ENCODE measurements at regions not wholly inside any gene's neighbourhood (a gene's known extent, or its start where the extent isn't known, plus 50 kb on each side); places are given as distances from the start of the nearest gene placed in this dataset.

DNA sequence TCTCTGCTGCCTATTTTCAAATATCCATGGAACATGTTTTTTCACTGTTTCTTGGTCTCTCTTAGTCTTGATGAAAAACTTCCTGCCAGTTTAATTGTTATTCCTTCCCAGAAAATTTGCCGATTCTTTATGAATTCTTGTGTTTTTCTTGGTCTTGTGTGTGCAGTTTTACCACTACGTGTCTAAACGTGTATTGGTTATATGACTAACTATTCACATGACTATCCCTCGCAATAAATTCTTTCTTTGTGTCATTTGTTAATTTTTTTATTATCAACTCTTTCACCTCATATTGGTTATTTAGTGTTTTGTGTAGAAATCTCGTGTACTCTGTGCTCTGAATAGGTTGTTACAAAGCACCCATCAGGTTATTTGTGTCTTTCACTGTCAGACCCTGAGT lies 315.4 kb downstream of the HAO1 start:
- TF ChIP-seq, protein P1, sequence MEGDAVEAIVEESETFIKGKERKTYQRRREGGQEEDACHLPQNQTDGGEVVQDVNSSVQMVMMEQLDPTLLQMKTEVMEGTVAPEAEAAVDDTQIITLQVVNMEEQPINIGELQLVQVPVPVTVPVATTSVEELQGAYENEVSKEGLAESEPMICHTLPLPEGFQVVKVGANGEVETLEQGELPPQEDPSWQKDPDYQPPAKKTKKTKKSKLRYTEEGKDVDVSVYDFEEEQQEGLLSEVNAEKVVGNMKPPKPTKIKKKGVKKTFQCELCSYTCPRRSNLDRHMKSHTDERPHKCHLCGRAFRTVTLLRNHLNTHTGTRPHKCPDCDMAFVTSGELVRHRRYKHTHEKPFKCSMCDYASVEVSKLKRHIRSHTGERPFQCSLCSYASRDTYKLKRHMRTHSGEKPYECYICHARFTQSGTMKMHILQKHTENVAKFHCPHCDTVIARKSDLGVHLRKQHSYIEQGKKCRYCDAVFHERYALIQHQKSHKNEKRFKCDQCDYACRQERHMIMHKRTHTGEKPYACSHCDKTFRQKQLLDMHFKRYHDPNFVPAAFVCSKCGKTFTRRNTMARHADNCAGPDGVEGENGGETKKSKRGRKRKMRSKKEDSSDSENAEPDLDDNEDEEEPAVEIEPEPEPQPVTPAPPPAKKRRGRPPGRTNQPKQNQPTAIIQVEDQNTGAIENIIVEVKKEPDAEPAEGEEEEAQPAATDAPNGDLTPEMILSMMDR (IDR thresholded peaks at IDR 0.05; ENCODE audit: low read length), result no peak
- no peak for TF ChIP-seq EZH2phosphoT487 (IDR thresholded peaks at IDR 0.05; ENCODE audit: low read length)
